ENCODE measurements at regions not wholly inside any gene's neighbourhood (a gene's known extent, or its start where the extent isn't known, plus 50 kb on each side); places are given as distances from the start of the nearest gene placed in this dataset.
"Not testable (repeated sequence)": the region's sequence is repeated elsewhere in the genome, so short reads cannot be mapped to it uniquely, and the experiment has no call there.

- DNase-seq (ENCODE audit: low spot score) = no peak
Measured at GRCh38 chr16:35749253-35750141, 2290.1 kb downstream of the TP53TG3F start.

DNA sequence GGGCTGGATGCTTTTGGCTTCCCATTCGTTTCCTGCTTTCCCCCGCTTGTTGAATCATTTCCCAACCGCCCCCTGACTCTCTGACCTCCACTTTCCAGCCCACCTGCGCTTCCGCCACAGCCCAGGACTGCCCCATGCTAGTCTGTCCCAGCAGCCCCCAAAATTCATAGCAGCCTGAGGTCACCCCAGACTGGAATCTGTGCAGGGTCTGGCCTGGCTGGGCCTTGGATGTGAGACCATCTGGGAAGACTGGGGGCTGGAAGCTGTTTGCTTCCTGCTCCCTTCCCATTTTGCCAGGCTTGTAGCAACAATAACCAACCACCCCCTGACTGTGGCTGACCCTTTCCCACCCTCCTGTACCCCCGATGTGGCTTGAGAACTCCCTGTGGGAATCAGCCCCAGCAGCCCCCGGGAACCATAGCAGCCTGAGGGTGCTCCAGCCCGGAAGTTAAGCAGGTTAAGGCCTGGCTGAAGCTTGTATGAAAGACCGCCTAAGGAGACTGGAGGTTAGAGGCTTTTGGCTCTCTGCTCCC lies 2290.8 kb downstream of the TP53TG3F start:
- DNase-seq (ENCODE audit: low spot score) = no peak

DNA sequence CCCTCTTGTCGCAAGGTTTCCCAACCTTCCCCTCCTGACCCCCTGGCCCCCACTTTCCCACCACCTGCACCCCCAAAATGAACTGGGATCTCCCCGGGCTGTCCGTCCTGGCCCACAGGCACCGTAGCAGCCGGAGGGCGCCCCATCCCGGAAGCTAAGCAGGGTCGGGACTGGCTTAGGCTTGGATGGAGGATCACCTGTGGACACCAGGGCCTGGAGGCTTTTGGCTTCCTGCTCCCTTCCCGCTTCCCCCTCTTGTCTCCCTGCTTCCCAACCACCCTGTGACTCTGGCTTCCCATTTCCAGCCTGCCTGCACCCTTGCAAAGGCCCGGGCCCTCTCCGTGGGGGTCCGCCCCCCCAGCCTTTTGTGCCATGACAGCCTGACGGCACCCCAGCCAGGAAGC lies 2291.3 kb downstream of the TP53TG3F start:
- DNase-seq (ENCODE audit: low spot score) = no peak

GRCh38 chr16:35751191-35751941 lies 2292.0 kb downstream of the TP53TG3F start:
- DNase-seq (ENCODE audit: low spot score) = no peak

GRCh38 chr16:35752012-35752772 lies 2292.8 kb downstream of the TP53TG3F start:
- no peak for DNase-seq (ENCODE audit: low spot score)

DNA sequence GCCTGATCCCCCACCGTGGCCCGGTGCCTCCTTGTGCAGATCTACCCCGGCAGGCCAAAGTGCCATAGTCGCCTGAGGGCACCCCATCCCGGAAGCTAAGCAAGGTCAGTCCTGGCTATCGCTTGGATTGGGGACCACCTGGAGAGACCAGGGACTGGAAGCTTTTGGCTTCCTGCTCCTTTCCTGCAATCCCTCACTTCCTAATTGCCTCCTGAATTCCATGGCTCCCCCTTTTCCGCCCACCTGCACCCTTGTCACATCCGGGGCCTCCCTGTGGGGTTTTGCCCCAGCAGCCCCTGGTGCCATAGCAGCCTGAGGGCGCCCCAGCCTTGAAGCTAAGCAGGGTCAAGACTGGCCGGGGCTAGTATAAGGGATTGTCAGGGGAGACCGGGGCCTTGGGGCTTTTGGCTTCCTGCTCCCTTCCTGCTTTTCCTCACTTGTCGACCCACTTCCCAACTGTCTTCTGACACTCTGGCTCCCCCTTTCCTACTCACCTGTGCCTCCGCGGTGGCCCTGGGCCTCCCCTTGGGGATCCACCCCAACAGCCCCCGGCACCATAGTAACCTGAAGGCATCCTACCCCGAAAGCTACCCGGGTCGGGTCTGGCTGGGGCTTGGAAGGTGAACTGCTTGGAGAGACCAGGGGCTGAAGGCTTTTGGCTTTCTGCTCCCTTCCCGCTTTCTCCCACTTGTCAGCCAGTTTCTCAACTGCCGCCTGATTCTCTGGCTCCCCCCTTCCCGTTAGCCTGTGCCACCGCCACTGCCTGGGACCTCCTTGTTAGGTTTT lies 2293.6 kb downstream of the TP53TG3F start:
- no peak for DNase-seq (ENCODE audit: low spot score)

GRCh38 chr16:35753559-35754390 lies 2294.4 kb downstream of the TP53TG3F start:
- no peak for DNase-seq (ENCODE audit: low spot score)

DNA sequence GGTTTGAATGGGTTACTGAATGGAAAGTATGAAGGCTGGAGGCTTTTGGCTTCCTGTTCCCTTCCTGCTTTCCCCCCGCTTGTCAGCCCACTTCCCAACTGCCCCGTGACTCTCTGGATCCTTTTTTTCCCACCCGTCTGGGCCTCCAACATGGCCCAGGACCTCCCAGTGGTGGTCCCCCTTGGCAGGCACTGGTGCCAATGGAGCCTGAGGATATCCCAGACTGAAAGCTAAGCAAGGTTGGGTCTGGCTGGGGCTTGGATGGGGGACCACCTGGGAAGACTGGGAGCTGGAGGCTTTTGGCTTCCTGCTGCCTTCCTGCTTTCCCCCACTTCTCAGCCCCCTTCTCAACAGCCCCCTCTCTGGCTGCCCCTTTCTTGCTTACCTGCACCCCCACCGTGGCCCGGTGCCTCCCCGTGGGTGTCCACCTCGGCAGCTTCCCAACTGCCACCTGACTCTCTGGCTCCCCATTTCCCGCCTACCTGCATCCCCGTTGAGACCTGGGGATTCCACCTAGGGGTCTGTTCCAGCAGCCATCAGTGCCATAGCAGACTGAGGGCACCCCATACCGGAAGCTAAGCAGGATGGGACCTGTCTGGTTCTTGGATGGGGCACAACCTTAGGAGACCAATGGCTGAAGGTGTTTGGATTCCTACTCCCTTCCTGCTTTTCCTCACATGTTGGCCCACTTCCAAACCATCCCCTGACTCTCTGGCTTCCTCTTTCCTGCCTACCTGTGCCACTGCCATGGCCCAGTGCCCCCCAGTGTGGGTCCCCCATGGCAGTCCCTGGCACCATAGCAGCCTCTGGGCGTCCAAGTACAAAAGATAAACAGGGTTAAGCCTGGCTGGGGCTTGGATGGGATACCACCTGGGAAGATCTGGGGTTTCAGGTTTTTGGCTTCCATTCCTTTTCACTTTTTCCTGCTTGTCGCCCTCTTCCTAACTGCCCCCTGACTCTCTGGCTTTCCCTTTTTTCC lies 2295.3 kb downstream of the TP53TG3F start:
- DNase-seq (ENCODE audit: low spot score) = no peak

DNA sequence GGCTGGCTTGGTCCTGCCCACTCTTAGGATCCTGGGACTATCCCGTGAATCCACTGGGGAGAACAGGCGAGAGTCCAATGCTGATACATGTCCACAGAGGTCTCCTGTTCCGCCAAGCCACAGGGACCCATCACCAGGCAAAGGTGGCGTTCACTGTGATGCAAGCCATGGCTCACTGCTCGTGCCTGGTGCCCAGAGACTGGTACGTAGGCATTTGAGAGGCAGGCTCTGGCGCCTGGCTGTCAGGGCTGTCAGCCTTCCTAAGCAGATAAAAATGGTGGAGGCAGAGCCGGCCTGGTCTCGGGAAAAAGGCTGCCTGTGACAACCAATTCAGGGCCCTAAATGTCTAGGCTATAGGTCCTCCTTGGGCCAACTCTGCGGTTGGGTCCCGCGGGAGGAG lies 2329.0 kb downstream of the TP53TG3F start:
- no peak for DNase-seq (ENCODE audit: low spot score)

GRCh38 chr16:35792516-35793285 lies 2333.3 kb downstream of the TP53TG3F start:
- DNase-seq (ENCODE audit: low spot score) = no peak

GRCh38 chr16:35793601-35794000 lies 2334.2 kb downstream of the TP53TG3F start:
- no peak for DNase-seq (ENCODE audit: low spot score)

- DNase-seq (ENCODE audit: low spot score) = no peak
Measured at GRCh38 chr16:35794896-35795295, 2335.5 kb downstream of the TP53TG3F start.

GRCh38 chr16:35795361-35796029 lies 2336.1 kb downstream of the TP53TG3F start:
- no peak for DNase-seq (ENCODE audit: low spot score)

- DNase-seq (ENCODE audit: low spot score) = no peak
Measured at GRCh38 chr16:35797811-35798210, 2338.4 kb downstream of the TP53TG3F start.

- DNase-seq (ENCODE audit: low spot score) = no peak
Measured at GRCh38 chr16:35798885-35799426, 2339.5 kb downstream of the TP53TG3F start.

DNA sequence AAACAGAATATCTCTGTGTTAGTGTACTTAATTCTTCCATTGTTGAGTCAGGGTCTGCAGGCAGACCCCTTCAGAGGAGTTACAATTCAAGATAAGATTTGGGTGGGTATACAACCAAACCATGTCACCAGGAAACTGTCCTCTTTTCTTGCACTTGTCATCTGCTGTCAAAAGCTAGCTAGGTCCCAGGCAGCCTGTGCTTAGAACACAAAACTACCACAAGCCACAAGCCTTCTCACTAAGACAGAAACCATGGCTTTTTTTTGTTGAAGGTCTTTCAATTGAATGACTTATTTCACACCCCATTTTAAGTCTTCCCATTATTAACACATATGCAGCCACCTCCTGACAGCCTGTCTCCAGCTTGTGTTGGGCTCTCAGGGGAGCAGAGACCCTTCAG lies 2345.1 kb downstream of the TP53TG3F start:
- not testable (repeated sequence) for DNase-seq (ENCODE audit: low spot score)

- DNase-seq (ENCODE audit: low spot score) = no peak
Measured at GRCh38 chr16:35823342-35823741, 2363.9 kb downstream of the TP53TG3F start.

All from H4 (cell line).